ENCODE measurements at regions not wholly inside any gene's neighbourhood (a gene's known extent, or its start where the extent isn't known, plus 50 kb on each side); places are given as distances from the start of the nearest gene placed in this dataset.

- no peak for DNase-seq
These were observed 138.7 kb upstream of the RBMS1 start for GRCh38 chr2:160632084-160632975.

DNA sequence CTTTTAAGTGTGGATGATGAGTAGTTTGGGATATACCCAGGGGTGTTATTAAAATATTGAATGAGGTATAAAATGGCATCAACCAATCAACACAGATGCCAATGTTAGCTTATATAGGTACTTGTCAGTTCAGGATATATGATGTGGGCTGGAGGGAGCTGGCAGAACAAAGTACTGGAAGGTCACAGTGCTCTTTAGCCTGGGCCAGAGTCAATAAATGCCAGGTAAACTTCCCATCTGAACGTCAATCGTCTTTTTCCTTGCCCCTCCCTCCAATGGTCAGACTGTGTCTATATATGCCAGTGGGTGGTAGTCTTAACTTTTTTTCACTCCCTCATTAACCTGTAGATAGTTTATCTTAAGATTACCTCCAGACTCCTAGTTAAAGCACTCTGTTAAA, 140.8 kb upstream of the RBMS1 start:
- DNase-seq, result no peak

- no peak for DNase-seq
These were observed 141.9 kb upstream of the RBMS1 start for GRCh38 chr2:160635488-160635887.

- DNase-seq, result no peak
These were observed 145.9 kb upstream of the RBMS1 start for GRCh38 chr2:160639472-160639871.

- DNase-seq, result no peak
These were observed 153.3 kb upstream of the RBMS1 start for GRCh38 chr2:160646684-160647444.

GRCh38 chr2:160647967-160648685, 154.5 kb upstream of the RBMS1 start:
- peak; percentile 17 for DNase-seq

DNA sequence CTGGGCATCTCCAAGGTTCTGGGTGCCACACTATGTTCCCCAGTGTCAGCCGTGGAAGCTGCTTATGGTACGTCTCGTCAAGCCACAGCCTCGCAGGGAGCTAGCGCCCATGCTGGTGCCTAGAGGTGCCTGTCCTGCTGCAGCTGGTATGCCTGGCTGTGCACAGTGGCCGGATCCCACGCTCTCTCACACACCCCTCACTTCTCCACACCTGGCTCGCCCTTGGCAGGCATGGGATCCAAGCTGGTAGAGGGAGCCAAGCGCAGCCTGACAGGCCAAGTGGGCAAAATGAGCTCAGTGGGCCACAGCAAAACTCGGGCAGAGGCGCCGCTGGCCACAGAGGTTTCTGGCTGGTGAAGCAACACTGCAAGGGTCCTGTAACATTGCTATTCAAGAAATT, 156.1 kb upstream of the RBMS1 start:
- no peak for DNase-seq

DNA sequence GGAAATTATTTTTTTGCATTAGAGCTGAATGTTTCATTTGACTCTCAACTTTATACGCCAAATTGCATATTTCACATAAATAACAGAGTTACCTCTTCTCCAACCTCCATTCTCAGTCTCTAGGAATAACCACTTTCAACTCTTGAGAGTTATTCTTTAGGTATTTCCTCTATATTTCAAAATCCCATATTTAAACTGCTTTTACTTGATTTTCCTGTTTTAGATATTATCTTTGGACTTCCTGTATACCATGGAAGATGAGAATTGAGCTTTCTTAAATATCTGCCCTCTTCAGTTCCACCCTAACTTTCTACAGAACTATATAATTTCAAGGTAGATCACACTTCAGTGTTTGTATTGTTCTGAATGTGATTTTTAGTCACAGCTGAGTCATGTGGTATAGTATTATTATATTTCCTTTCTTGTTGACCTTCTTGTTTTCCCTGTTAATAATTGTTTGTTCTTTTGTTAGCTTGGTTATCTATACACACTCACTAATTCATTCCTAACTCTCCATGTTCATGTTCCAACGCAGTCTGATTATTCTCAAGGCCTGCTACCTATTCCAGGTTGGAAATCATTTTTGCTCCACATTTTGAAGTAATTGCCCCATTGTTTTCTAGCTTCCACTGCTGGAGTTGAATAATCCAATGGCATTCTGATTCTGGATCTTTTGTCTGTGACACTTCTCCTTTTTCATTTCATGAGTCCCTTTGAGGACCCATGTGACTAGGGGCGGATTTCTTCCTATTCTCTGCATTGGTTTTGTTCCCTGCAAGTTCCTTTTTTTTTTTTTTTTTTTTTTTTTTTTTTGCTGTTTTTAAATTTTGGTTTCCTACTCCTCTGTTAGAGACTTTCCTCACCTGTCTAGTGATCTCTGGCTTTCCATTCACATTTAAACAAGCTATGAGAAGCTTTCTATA, 156.8 kb upstream of the RBMS1 start:
- DNase-seq, result no peak

GRCh38 chr2:160651416-160652200, 158.0 kb upstream of the RBMS1 start:
- DNase-seq, result no peak

DNA sequence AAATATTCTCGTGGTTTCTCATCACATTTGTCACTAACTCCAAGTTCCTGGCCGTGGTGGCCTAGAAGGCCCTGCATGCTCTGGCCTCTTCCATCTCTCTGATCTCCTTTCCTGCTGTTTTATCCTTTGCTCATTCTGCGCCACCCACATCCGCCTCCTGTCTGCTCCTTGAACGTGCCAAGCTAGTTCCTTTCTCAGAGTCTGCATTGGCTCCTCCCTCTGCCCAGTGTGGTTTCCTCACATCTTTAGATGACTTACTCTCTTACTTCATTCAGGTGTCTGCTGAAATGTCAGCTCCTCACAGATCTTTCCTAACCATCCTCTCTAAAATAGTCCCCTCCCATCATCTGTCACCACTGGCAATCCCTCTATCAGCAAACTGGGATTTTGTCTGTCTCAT, 158.6 kb upstream of the RBMS1 start:
- no peak for DNase-seq

- DNase-seq, result no peak
These were observed 163.6 kb upstream of the RBMS1 start for GRCh38 chr2:160657196-160657595.

DNA sequence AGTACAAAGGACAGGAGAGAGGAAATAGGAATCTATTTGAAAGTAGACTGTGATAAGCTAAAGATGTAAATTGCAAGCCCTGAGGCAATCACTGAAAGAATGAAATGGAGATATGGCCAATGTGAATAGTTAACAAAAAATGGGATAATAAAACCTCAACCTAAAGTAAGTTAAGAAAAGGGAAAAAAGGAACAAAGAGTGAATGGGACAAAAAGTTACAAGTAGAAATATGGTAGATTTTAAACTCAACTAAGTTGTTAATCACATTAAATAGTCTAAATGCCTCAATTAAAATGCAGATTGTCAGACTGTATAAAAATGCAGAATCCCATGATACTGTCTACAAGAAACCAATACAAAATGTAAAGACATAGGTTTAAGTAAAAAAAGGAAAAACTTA, 165.2 kb upstream of the RBMS1 start:
- DNase-seq, result no peak

DNA sequence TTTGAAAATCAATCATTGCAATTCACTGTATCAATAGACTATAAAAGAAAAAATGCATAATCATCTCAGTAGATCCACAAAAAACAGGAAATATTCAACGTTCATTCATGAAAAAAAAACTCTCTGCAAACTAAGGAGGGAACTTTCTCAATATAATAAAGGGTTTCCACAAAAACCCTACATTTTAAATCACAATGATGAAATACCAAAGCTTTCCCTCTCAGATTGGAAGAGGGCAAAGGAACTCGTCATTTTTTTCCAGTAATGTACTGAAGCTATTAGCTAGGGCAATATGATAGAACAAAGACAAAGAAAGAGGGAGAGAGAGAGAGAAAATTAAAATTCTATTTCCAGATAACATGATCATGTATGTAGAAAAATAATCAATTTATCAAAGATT, 167.1 kb upstream of the RBMS1 start:
- no peak for DNase-seq

GRCh38 chr2:160664603-160665140, 171.1 kb upstream of the RBMS1 start:
- no peak for DNase-seq

GRCh38 chr2:160666154-160667060, 172.8 kb upstream of the RBMS1 start:
- peak; percentile 72 for DNase-seq

DNA sequence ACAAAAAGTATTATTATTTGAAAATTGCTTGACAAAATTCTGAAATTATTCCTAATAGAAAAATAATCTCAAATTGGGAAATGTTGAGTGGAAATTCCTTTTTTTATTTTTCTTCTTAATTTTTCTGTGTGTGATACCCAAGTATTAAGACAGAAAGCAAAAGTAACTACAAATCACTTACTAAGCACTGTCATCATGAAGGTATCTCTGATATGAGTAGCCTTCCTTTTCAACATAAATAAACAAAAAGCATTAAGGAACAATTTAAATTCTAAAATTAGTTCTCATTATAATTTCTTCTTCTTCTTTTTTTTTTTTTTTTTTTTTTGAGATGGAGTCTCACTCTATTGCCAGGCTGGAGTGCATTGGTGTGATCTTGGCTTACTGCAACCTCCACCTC, 174.2 kb upstream of the RBMS1 start:
- no peak for DNase-seq

DNA sequence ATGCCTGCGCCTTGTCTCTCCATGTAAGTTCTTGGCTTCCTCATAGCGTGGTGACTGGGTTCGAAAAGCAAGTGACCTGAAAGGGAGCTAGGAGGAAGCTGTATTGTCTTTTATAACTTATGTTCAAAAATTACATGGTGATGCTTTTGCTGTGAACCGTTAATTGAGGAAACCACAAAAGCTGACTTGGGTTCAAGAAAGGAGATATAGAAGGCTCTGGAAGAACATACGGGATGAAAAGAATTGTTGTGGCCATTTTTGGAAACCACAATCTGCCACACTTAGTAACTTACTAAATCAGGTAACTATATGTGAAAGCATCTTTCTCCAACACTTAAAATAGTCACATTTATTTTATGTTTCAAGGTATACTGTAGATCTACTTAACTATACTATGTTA, 177.0 kb upstream of the RBMS1 start:
- DNase-seq, result no peak

DNA sequence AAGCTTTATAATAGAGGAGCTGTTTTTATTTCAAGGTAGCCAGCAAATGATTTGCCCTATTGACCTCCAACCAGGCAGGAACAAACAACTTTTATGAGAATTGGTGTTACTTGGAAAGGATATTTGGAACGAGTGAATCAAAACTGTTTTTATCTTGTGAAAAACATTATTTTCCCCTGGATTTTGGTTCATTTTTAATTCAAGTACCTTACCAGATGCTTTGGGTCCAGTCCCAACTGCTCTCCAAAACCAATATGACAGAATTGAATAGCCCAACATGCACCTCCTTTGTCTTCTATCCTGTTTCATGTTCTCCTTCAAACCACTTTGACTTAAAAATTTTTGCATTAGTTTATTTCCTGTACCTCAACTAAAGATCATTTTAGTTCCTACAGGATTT, 178.6 kb upstream of the RBMS1 start:
- no peak for DNase-seq

- no peak for DNase-seq
These were observed 180.6 kb upstream of the RBMS1 start for GRCh38 chr2:160674146-160674750.

DNA sequence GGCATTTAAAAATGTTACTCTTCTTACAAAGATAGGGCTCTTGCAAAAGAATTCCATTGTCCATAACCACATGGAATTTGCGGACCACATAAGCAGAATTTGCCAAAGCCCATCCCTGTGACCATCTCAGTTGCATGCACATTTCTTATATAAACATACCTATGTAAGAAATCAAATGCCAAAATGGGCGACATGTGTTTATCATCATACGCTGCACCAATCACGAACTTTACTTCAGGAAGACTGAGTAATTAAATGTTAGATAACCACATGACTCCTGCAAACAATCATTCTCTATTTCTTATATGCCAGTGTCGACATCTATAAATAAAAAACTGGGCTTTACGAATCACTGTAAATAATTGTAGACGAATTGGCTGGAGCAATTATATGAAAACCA, 186.1 kb upstream of the RBMS1 start:
- DNase-seq, result no peak
